OCI-LY3 (cell line): ENCODE measurements at regions not wholly inside any gene's neighbourhood (a gene's known extent, or its start where the extent isn't known, plus 50 kb on each side); places are given as distances from the start of the nearest gene placed in this dataset.

Experiments
- CTCF ChIP-seq: fragments of 200-600, 300-600 bp; sonication (generic); IDR thresholded peaks from 2 replicates; pipeline ENCODE4 v1.5.1; 2014; ENCODE audit warnings: antibody characterized with exemption, low read length, low read depth
- EZH2phosphoT487 ChIP-seq: fragments of 200-600 bp; shearing (Covaris generic); IDR thresholded peaks from 2 replicates; pipeline ENCODE4 v1.6.1; 2018; ENCODE audit warnings: antibody characterized with exemption, mixed run types, low read depth

GRCh38 chr2:9106338-9107167 is 100.1 kb upstream of the ASAP2 start:
- no peak for TF ChIP-seq CTCF
- no peak for TF ChIP-seq EZH2phosphoT487
